Stimulated activated CD4-positive, alpha-beta T cell treated with anti-CD3 and anti-CD28 coated beads, TNF-alpha, amount 100 ng/mL, for 48 hours (primary cell): ENCODE measurements at regions not wholly inside any gene's neighbourhood (a gene's known extent, or its start where the extent isn't known, plus 50 kb on each side); places are given as distances from the start of the nearest gene placed in this dataset.
"Not testable (repeated sequence)": the region's sequence is repeated elsewhere in the genome, so short reads cannot be mapped to it uniquely, and the experiment has no call there.

Source experiments
- DNase-seq, 3 donors: peaks; one replicate each; pipeline ENCODE4 v3.0.0-alpha.2; 2020; ENCODE audit warnings: low read depth in 3 of 3

DNA sequence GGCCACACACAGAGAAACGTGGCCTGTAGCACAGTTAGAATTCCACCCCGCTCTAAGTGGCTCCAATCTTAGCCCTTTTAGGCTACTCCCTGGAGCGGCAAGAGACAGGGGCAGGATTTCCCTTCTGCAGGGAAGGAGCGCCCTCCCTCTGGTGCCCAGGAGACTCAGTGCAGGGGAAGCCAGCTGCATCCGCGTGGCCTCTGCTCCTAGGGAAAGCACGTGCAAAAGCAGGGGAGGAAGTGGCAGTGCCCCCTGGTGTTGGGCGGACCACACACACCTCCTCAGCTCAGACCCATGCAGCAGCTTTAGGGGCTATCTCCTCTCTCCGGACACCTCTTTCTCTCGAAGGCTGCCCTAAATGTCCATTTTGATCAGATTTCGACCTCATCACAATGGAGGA lies 50.0 kb downstream of the SPRING1 start:
- DNase-seq = peak in 2 of 3 donors; percentile 20 to 27

DNA sequence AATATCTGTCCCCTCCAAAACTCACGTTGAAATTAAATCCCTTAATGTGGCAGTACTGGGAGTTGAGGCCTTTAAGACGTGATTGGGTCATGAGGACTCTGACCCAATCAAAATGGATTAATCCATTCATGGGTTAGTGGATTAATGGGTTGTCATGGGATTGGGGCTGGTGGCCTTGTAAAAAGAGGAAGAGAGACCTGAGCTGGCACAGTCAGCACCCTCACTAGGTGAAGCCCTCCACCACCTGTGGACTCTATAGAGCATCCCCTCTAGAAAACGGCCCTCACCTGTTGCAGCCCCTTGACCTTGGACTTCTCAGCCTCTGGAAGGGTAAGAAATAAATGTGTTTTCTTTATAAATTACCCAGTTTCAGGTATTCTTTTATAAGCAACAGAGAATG lies 53.0 kb downstream of the SPRING1 start:
- no peak for DNase-seq

DNA sequence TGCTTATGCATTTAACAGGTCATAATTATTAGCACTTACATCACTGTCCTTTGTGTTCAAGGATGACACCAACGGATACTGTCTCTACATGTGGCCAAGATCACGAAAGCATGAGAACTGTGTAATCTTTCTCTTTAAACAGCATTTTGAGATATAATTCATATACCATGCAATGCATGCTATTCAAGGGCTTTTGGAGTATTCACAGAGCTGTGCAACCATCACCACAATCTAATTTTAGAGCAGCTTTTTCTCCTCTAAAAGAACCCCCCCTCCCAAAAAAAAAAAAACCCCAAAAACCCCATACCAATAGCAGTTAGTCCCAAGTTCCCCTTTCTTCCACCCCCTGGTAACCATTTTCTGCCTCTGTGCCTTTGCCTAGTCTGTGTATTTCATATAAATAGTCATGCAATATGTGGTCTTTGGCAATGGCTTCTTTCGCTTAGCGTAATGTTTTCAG lies 60.6 kb downstream of the SPRING1 start:
- no peak for DNase-seq

GRCh38 chr12:116675339-116676107 lies 62.3 kb downstream of the SPRING1 start:
- no peak for DNase-seq

DNA sequence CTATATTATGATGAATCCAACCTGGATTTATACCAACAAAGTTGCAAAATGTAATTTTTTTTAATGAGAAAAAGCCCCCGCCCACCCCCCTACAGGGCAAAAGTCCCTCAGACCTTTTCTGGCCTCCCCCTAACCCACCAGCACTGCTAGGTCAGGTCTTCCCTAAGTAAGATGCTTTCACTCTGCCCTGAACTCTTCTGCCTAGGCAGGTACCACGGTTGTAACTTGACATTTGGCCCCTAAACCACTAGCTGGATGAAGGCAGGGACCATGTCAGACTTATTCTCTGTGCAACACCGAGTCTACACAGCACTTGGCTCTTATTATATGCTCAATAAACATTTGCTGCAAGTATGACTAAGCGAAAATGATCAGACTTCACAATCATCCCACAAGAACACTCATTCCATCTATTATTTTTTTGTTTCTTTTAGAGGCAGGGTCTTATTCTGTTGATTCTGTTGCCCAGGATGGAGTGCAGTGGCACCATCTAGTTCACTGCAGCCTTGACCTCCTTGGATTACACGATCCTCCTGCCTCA lies 63.2 kb downstream of the SPRING1 start:
- no peak for DNase-seq

- no peak for DNase-seq
Measured at GRCh38 chr12:116673681-116674111, 64.2 kb downstream of the SPRING1 start.

- no peak for DNase-seq
Measured at GRCh38 chr12:116672842-116673516, 64.9 kb downstream of the SPRING1 start.

DNA sequence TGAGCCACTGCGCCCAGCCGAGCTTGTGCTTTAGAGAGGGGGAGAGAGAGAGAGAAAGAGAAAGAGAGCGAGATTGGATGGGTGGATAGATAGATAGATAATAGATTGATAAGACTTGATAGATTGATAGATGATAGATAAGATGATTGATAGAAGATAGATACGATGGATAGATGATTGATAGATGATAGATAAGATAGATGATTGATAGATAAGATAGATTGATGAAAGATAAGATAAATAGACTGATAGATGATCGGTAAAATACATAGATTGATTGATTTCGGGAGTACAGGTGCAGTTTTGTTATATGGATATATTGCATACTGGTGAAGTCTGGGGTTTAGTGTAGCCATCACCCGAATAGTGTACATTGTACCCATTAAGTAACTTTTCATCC lies 65.9 kb downstream of the SPRING1 start:
- DNase-seq = no peak

DNA sequence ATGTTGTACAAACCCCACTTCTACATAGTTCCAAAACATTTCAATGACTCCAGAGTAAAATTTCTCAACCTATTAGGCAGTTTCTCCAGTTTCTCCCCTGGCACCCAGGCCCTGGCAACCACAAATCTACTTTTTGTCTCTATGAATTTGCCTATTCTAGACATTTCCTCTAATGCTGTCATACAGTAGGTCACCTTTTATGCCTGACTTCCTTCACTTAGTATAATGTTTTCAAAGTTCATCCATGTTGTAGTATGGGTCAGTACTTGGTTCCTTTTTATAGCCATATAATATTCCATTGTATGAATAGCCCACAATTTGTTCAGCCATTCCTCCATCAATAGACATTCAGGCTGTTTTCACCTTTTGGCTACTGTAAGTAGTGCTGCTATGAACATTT lies 67.0 kb downstream of the SPRING1 start:
- no peak for DNase-seq

DNA sequence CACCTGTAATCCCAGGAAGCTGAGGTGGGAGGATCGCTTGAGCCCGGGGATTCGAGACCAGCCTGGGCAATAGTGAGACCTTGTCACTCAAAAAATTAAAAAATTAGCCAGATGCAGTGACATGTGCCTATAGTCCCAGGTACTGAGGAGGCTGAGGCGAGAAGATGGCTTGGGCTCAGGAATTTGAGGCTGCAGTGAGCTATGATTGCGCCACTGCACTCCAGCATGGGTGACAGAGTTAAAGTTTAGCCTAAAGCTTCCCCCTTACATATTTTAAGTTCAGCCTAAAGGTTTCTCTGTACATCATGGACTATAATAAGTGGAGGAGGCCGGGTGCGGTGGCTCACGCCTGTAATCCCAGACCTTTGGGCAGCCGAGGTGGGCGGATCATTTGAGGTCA lies 70.1 kb downstream of the SPRING1 start:
- no peak for DNase-seq

DNA sequence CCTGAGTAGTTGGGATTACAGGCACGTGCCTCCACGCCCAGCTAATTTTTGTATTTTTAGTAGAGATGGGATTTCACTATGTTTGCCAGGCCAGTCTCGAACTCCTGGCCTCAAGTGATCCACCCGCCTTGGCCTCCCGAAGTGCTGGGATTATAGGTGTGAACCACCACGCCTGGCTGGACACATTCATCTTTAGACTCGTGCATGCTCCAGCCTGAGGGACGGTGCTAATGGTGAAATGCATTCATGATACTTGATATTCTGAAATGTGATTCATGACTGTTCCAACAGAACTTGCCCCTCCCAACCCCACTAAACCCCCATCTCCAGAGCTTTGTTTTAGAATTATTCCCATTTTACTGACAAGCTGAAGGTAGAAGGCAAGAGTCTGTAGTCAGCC lies 71.0 kb downstream of the SPRING1 start:
- DNase-seq = not testable (repeated sequence)

GRCh38 chr12:116666305-116666673 lies 71.6 kb downstream of the SPRING1 start:
- DNase-seq = no peak

DNA sequence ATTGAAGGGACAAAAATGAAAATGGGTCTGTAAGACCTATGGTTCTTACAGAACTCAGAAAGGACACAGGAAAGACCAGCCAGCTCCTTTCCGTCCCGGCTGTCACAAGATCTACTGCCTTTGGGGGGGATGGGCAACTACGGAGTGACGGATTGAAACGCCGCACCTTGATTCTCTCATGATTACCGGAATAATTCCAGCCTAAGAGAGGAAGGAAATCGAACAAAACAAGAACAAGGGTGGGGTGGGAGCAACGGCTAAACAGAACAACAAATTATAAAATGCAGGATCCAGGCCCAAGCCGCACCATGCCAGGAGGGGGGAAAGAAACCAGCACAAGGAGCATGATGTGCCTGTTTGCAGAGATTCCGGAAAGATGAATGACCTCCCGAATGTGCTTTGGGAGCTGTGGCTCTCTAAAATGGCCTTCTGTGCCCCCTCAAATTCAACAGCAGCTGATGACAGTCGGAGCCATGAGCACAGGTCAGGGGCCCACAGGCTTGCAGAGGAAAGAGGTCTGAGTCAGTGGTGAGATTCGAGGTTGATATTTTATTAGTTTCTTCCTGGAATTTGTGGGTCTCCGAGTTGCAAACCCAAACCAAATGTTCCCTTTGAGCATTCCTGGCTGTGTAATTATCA lies 72.1 kb downstream of the SPRING1 start:
- DNase-seq = no peak

DNA sequence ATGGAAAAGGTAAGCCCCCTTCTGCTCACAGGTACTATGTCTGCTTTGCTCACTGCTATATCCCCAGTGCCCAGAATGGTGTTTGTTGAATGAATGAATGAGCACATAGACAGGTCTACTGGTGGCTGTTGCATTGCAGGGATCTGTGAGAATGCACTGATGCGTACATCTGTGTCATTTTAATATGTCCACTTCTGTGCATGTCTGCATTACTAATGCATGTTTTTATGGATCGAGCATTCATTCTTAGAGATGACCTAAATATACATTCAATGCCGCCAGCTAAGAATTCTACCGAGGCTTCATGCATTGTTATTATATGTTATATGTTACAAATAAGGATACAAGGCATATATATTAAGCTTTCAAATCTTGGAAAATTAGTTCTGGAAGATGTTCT lies 73.8 kb downstream of the SPRING1 start:
- DNase-seq = no peak

GRCh38 chr12:116662612-116663144 lies 75.2 kb downstream of the SPRING1 start:
- no peak for DNase-seq

DNA sequence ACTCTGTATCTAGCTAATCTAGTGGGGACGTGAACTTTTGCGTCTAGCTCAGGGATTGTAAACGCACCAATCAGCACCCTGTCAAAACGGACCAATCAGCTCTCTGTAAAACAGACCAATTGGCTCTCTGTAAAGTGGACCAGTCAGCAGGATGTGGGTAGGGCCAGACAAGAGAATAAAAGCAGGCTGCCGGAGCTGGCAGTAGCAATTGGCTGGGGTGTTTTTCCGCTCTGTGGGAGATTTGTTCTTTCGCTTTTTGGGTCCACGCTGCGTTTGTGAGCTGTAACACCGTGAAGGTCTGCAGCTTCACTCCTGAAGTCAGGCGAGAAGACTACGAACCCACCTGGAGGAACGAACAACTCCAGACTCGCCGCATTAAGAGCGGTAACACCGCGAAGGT lies 76.5 kb downstream of the SPRING1 start:
- DNase-seq = no peak

GRCh38 chr12:116660740-116661139 lies 77.1 kb downstream of the SPRING1 start:
- not testable (repeated sequence) for DNase-seq

DNA sequence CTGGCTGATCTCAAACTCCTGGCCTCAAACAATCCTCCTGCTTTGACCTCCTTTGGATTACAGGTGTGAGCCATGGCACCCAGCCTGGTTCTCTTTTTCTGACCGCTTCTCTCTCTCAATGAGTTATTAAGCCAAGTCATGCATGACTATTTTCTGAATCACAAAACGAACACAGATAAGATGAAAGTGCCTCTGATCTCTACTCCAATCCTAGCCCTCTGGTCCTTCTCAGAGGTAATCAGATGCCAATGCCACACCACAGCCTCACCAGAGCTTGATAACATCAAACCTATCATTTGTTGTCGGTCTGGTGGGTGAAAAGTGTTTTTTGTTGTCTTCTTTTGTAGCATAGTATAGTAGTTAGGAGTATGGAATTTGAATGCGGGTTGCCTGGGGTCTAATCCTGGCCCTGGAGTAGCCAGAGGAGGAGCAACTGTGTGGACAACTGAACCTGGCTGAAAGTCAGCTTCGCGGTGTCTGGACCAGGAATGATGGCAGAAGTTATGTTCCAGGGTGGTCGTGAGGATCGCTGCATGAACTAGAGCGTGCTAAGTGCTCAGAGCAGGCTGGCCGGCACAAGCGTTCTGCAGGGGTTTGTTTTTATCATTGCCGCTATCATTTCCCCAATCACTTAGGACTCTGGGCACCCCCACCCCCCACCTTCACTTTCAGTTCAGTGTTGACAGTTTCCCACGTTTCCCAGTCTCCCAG lies 77.9 kb downstream of the SPRING1 start:
- no peak for DNase-seq

DNA sequence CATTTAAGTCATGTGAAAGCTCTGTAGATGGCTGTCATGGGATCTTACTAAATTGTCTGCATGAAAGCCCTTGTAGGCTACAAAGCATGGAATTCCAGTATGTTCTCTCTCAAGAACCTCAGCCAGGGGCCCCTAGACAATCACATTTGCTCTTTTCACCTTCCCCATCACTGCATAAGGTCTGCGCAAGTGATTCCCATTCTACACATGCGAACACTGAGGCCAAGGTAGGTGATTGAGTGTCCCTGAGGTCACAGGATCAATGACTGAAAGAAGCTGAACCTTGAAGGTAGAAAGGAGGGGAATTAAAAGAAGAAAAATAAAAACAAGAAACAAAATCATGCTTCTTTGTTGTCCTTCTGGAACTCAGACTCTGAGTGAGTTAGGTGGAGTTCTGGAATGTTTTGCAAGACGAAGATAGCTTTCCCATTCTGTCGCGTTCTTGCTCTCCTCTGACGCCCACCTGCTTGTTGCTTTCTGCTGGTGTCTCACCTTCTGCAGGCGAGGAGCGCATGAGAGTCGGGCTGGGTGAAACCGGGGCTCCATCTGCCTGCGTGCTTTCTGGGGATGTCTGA lies 79.9 kb downstream of the SPRING1 start:
- DNase-seq = no peak

GRCh38 chr12:116656306-116656705 lies 81.6 kb downstream of the SPRING1 start:
- no peak for DNase-seq

GRCh38 chr12:116654226-116654743 lies 83.6 kb downstream of the SPRING1 start:
- DNase-seq = no peak
